Activated naive CD8-positive, alpha-beta T cell treated with anti-CD3 and anti-CD28 coated beads, Interleukin-2, amount 50 U/mL, for 24 hours (primary cell): ENCODE measurements at regions not wholly inside any gene's neighbourhood (a gene's known extent, or its start where the extent isn't known, plus 50 kb on each side); places are given as distances from the start of the nearest gene placed in this dataset.

Experiments
- ATAC-seq: fragments of 150-1000 bp; cut with Tn5 transposase; one replicate; pipeline ENCODE4 v1.10.0; 2021
- DNase-seq: peaks from one replicate; pipeline ENCODE4 v3.0.0; 2021
- H3K27ac Mint-ChIP-seq: one replicate; pipeline ENCODE4 v1.8.0; 2021; ENCODE audit warnings: mild to moderate bottlenecking, mixed read lengths
- H3K27me3 Mint-ChIP-seq: one replicate; pipeline ENCODE4 v1.8.0; 2021; ENCODE audit warnings: mixed read lengths
- H3K36me3 Mint-ChIP-seq: one replicate; pipeline ENCODE4 v1.8.0; 2021; ENCODE audit warnings: low read depth, mixed read lengths
- H3K4me1 Mint-ChIP-seq: one replicate; pipeline ENCODE4 v1.8.0; 2021; ENCODE audit warnings: mixed read lengths
- H3K4me3 Mint-ChIP-seq: one replicate; pipeline ENCODE4 v1.8.0; 2021; ENCODE audit warnings: mild to moderate bottlenecking, moderate library complexity, mixed read lengths
- H3K9me3 Mint-ChIP-seq: one replicate; pipeline ENCODE4 v1.8.0; 2021; ENCODE audit warnings: mixed read lengths

GRCh38 chr9:73863924-73864323 lies 633.2 kb upstream of the RORB start:
- Mint-ChIP-seq H3K27ac (no peak overlapping the region), H3K9me3 (peaks cover 4% of the 10 kb centered on the region), H3K27me3 (no peaks in the 10 kb centered on the region), H3K4me3 (no peak overlapping the region), H3K4me1 (no peaks in the 10 kb centered on the region), H3K36me3 (no peaks in the 10 kb centered on the region)
- ATAC-seq, result no peak
- DNase-seq, result no peak

GRCh38 chr9:73866451-73866850 lies 630.7 kb upstream of the RORB start:
- H3K4me3 Mint-ChIP-seq, result no peak overlapping the region
- H3K27ac Mint-ChIP-seq, result no peak overlapping the region
- ATAC-seq (no peak), DNase-seq (no peak)
- H3K36me3 Mint-ChIP-seq, result no peaks in the 10 kb centered on the region
- no peaks in the 10 kb centered on the region for H3K4me1 Mint-ChIP-seq
- H3K9me3 Mint-ChIP-seq, result no peaks in the 10 kb centered on the region
- no peaks in the 10 kb centered on the region for H3K27me3 Mint-ChIP-seq

GRCh38 chr9:73869264-73869663 lies 627.9 kb upstream of the RORB start:
- ATAC-seq (peak; percentile 72), DNase-seq (no peak)
- no peaks in the 10 kb centered on the region for H3K9me3 Mint-ChIP-seq
- no peaks in the 10 kb centered on the region for H3K36me3 Mint-ChIP-seq
- no peaks in the 10 kb centered on the region for H3K27me3 Mint-ChIP-seq
- H3K27ac Mint-ChIP-seq, result no peak overlapping the region
- no peak overlapping the region for H3K4me3 Mint-ChIP-seq
- H3K4me1 Mint-ChIP-seq, result no peaks in the 10 kb centered on the region

- H3K4me1 Mint-ChIP-seq, result no peaks in the 10 kb centered on the region
- ATAC-seq (no peak), DNase-seq (no peak)
- H3K4me3 Mint-ChIP-seq, result no peak overlapping the region
- no peaks in the 10 kb centered on the region for H3K27me3 Mint-ChIP-seq
- no peak overlapping the region for H3K27ac Mint-ChIP-seq
- no peaks in the 10 kb centered on the region for H3K36me3 Mint-ChIP-seq
- H3K9me3 Mint-ChIP-seq, result no peaks in the 10 kb centered on the region
These were observed 625.5 kb upstream of the RORB start for GRCh38 chr9:73871636-73872035.

GRCh38 chr9:73872701-73873100 lies 624.4 kb upstream of the RORB start:
- Mint-ChIP-seq H3K4me1 (no peaks in the 10 kb centered on the region), H3K4me3 (no peak overlapping the region), H3K27ac (no peak overlapping the region), H3K36me3 (no peaks in the 10 kb centered on the region), H3K27me3 (no peaks in the 10 kb centered on the region), H3K9me3 (no peaks in the 10 kb centered on the region)
- DNase-seq (no peak), ATAC-seq (no peak)

GRCh38 chr9:73880101-73880500 lies 617.0 kb upstream of the RORB start:
- no peaks in the 10 kb centered on the region for H3K36me3 Mint-ChIP-seq

GRCh38 chr9:73889023-73889422 lies 608.1 kb upstream of the RORB start:
- DNase-seq (no peak), ATAC-seq (no peak)
- H3K27ac Mint-ChIP-seq, result no peak overlapping the region
- peaks cover 19% of the 10 kb centered on the region for H3K9me3 Mint-ChIP-seq
- no peaks in the 10 kb centered on the region for H3K27me3 Mint-ChIP-seq
- H3K36me3 Mint-ChIP-seq, result no peaks in the 10 kb centered on the region
- H3K4me3 Mint-ChIP-seq, result no peak overlapping the region
- no peaks in the 10 kb centered on the region for H3K4me1 Mint-ChIP-seq

More at GRCh38 chr9:73880101-73880500, 617.0 kb upstream of the RORB start:
- Mint-ChIP-seq H3K4me3 (no peak overlapping the region), H3K27me3 (no peaks in the 10 kb centered on the region), H3K9me3 (peaks cover 6% of the 10 kb centered on the region), H3K27ac (no peak overlapping the region), H3K4me1 (no peaks in the 10 kb centered on the region)
- no peak for ATAC-seq
- no peak for DNase-seq

GRCh38 chr9:73890685-73891277 lies 606.4 kb upstream of the RORB start:
- Mint-ChIP-seq H3K4me3 (no peak overlapping the region), H3K36me3 (no peaks in the 10 kb centered on the region), H3K9me3 (peaks cover 8% of the 10 kb centered on the region), H3K4me1 (no peaks in the 10 kb centered on the region), H3K27ac (no peak overlapping the region), H3K27me3 (no peaks in the 10 kb centered on the region)
- DNase-seq, result no peak
- ATAC-seq, result no peak

GRCh38 chr9:73892335-73892734 lies 604.8 kb upstream of the RORB start:
- Mint-ChIP-seq H3K9me3 (peaks cover 11% of the 10 kb centered on the region), H3K36me3 (no peaks in the 10 kb centered on the region), H3K4me1 (no peaks in the 10 kb centered on the region), H3K27me3 (no peaks in the 10 kb centered on the region), H3K4me3 (no peak overlapping the region), H3K27ac (no peak overlapping the region)
- DNase-seq (no peak), ATAC-seq (no peak)

- Mint-ChIP-seq H3K27me3 (no peaks in the 10 kb centered on the region), H3K4me3 (no peak overlapping the region), H3K27ac (no peak overlapping the region), H3K4me1 (no peaks in the 10 kb centered on the region), H3K36me3 (no peaks in the 10 kb centered on the region), H3K9me3 (peaks cover 11% of the 10 kb centered on the region)
- DNase-seq (no peak), ATAC-seq (no peak)
These were observed 603.9 kb upstream of the RORB start for GRCh38 chr9:73893230-73893629.

- H3K9me3 Mint-ChIP-seq, result peaks cover 11% of the 10 kb centered on the region
- DNase-seq, result no peak
- H3K4me1 Mint-ChIP-seq, result no peaks in the 10 kb centered on the region
- H3K36me3 Mint-ChIP-seq, result no peaks in the 10 kb centered on the region
- H3K4me3 Mint-ChIP-seq, result no peak overlapping the region
- H3K27ac Mint-ChIP-seq, result no peak overlapping the region
- ATAC-seq, result no peak
- no peaks in the 10 kb centered on the region for H3K27me3 Mint-ChIP-seq
These were observed 601.1 kb upstream of the RORB start for GRCh38 chr9:73896061-73896460.

GRCh38 chr9:73906671-73907070 lies 590.5 kb upstream of the RORB start:
- Mint-ChIP-seq H3K36me3 (no peaks in the 10 kb centered on the region), H3K27ac (no peak overlapping the region), H3K9me3 (peaks cover 9% of the 10 kb centered on the region), H3K27me3 (no peaks in the 10 kb centered on the region), H3K4me1 (no peaks in the 10 kb centered on the region), H3K4me3 (no peak overlapping the region)
- DNase-seq (no peak), ATAC-seq (no peak)

GRCh38 chr9:73911804-73912203 lies 585.3 kb upstream of the RORB start:
- Mint-ChIP-seq H3K4me1 (no peaks in the 10 kb centered on the region), H3K4me3 (no peak overlapping the region), H3K27me3 (no peaks in the 10 kb centered on the region), H3K36me3 (no peaks in the 10 kb centered on the region), H3K9me3 (peaks cover 11% of the 10 kb centered on the region), H3K27ac (no peak overlapping the region)
- no peak for DNase-seq
- ATAC-seq, result no peak

- no peak overlapping the region for H3K4me3 Mint-ChIP-seq
- ATAC-seq (no peak), DNase-seq (no peak)
- no peaks in the 10 kb centered on the region for H3K27me3 Mint-ChIP-seq
- H3K36me3 Mint-ChIP-seq, result no peaks in the 10 kb centered on the region
- H3K27ac Mint-ChIP-seq, result no peak overlapping the region
- peaks cover 8% of the 10 kb centered on the region for H3K9me3 Mint-ChIP-seq
- no peaks in the 10 kb centered on the region for H3K4me1 Mint-ChIP-seq
These were observed 581.0 kb upstream of the RORB start for GRCh38 chr9:73916016-73916673.

- peaks cover 13% of the 10 kb centered on the region for H3K9me3 Mint-ChIP-seq
- ATAC-seq (no peak), DNase-seq (no peak)
- no peaks in the 10 kb centered on the region for H3K36me3 Mint-ChIP-seq
- no peaks in the 10 kb centered on the region for H3K4me1 Mint-ChIP-seq
- no peak overlapping the region for H3K27ac Mint-ChIP-seq
- H3K27me3 Mint-ChIP-seq, result no peaks in the 10 kb centered on the region
- H3K4me3 Mint-ChIP-seq, result no peak overlapping the region
These were observed 577.4 kb upstream of the RORB start for GRCh38 chr9:73919712-73920111.

GRCh38 chr9:73923796-73924195 lies 573.3 kb upstream of the RORB start:
- Mint-ChIP-seq H3K36me3 (no peaks in the 10 kb centered on the region), H3K27ac (no peak overlapping the region), H3K4me1 (no peaks in the 10 kb centered on the region), H3K4me3 (no peak overlapping the region), H3K27me3 (no peaks in the 10 kb centered on the region), H3K9me3 (peaks cover 14% of the 10 kb centered on the region)
- DNase-seq, result no peak
- no peak for ATAC-seq
